GM12878 (cell line): ENCODE measurements at regions not wholly inside any gene's neighbourhood (a gene's known extent, or its start where the extent isn't known, plus 50 kb on each side); places are given as distances from the start of the nearest gene placed in this dataset.

Source experiments
- ATAC-seq: fragments of 200-7000 bp; cut with Tn5 transposase; 3 replicates; pipeline ENCODE4 v1.9.1; 2020; ENCODE audit warnings: mild to moderate bottlenecking, moderate library complexity
- BruUV-seq: library from RNA; stranded (reverse); fragments of 400-500 nt; replicated peaks from 2 replicates; lab custom pipeline; 2021; lab: Mats Ljungman, UMichigan
- CTCF ChIA-PET: fragments of 300-600 bp; sonication (Branson Sonifier 250); formaldehyde crosslinking; extraction: SDS; loops from one replicate; lab custom pipeline; 2021; ENCODE audit warnings: inconsistent platforms; lab: Yijun Ruan, JAX
- POLR2A ChIA-PET: fragments of 350-600 bp; formaldehyde crosslinking; extraction: SDS; loops from one replicate; lab custom pipeline; 2021; ENCODE audit warnings: inconsistent platforms; lab: Charles Lee
- RAD21 ChIA-PET: fragments of 300-600 bp; sonication (Branson Sonifier 250); formaldehyde crosslinking; loops from one replicate; lab custom pipeline; 2023; ENCODE audit warnings: antibody characterized with exemption; ENCODE audit not compliant: unreplicated experiment; lab: Charles Lee
- SMC1A ChIA-PET: fragments of 300-600 bp; sonication (Branson Sonifier 250); formaldehyde crosslinking; loops from one replicate; lab custom pipeline; 2023; ENCODE audit not compliant: unreplicated experiment, uncharacterized antibody; lab: Charles Lee
- DNase-seq: peaks from one replicate; pipeline ENCODE4 v3.0.0-alpha.2; 2011; ENCODE audit warnings: low read depth, low spot score
- FAIRE-seq: peaks from 3 replicates; lab custom pipeline; 2011; peaks lifted over from hg19 to GRCh38; lab: Jason Lieb, UNC
- H2AFZ ChIP-seq: 2 replicates; pipeline ENCODE4 v1.6.0; 2011; ENCODE audit warnings: low read depth, low read length, control low read depth; ENCODE audit not compliant: control insufficient read depth
- H3K27ac ChIP-seq: 2 replicates; pipeline ENCODE4 v1.5.1; 2011; ENCODE audit warnings: control low read depth; ENCODE audit not compliant: control insufficient read depth, insufficient read depth
- H3K27me3 ChIP-seq, 2 experiments: replicated peaks in 1 of 2; 2 replicates each; pipeline versions ENCODE4 v1.6.0 to v1.6.1; 2011; ENCODE audit warnings: low read length in 1 of 2; ENCODE audit not compliant: control insufficient read depth in 2 of 2, insufficient read depth in 2 of 2
- H3K36me3 ChIP-seq, 2 experiments: 2 replicates each; pipeline ENCODE4 v1.5.1; 2011; ENCODE audit warnings: low read length in 1 of 2; ENCODE audit not compliant: control insufficient read depth in 2 of 2, insufficient read depth in 2 of 2
- H3K4me1 ChIP-seq: 2 replicates; pipeline ENCODE4 v1.6.1; 2011; ENCODE audit warnings: mild to moderate bottlenecking, low read length, moderate library complexity, mixed read lengths; ENCODE audit not compliant: control insufficient read depth, insufficient read depth
- H3K4me2 ChIP-seq: 2 replicates; pipeline ENCODE4 v1.6.0; 2011; ENCODE audit warnings: control low read depth; ENCODE audit not compliant: control insufficient read depth, insufficient read depth
- H3K4me3 ChIP-seq: fragments of 200-600 bp; sonication (generic); 2 replicates; pipeline ENCODE4 v1.5.1; 2016
- H3K79me2 ChIP-seq: 2 replicates; pipeline ENCODE4 v1.6.0; 2011; ENCODE audit warnings: low read length; ENCODE audit not compliant: control insufficient read depth, insufficient read depth
- H3K9ac ChIP-seq: 2 replicates; pipeline ENCODE4 v1.8.0; 2011; ENCODE audit warnings: low read length, control low read depth, mixed read lengths; ENCODE audit not compliant: control insufficient read depth, insufficient read depth
- H3K9me3 ChIP-seq: replicated peaks from 3 replicates; pipeline ENCODE4 v1.5.1; 2011; ENCODE audit warnings: mild to moderate bottlenecking, low read length; ENCODE audit not compliant: control insufficient read depth, insufficient read depth
- H4K20me1 ChIP-seq: 2 replicates; pipeline ENCODE4 v1.6.0; 2011; ENCODE audit not compliant: control insufficient read depth, insufficient read depth
- MEF2B ChIP-seq: fragments of 450-650 bp; IDR thresholded peaks from 2 replicates; pipeline ENCODE4 v1.6.1; 2018; ENCODE audit warnings: mild to moderate bottlenecking, moderate library complexity; ENCODE audit not compliant: partially characterized antibody, poor library complexity, severe bottlenecking
- PAX5 ChIP-seq: IDR thresholded peaks from 2 replicates; pipeline ENCODE4 v1.6.1; 2011; ENCODE audit warnings: low read depth, low read length, borderline replicate concordance
- PAX8 ChIP-seq: fragments of 450-650 bp; IDR thresholded peaks from 2 replicates; pipeline ENCODE4 v1.6.1; 2017; ENCODE audit warnings: mild to moderate bottlenecking, moderate library complexity
- SIN3A ChIP-seq: IDR thresholded peaks from 2 replicates; pipeline ENCODE4 v1.6.1; 2012; ENCODE audit warnings: low read depth, low read length, improper control_type of control experiment
- ZBTB4 ChIP-seq: fragments of 450-650 bp; formaldehyde crosslinking; IDR thresholded peaks from 2 replicates; pipeline ENCODE4 v1.4.0; 2022; ENCODE audit warnings: mild to moderate bottlenecking, moderate library complexity
- ZNF687 ChIP-seq: fragments of 450-650 bp; IDR thresholded peaks from 2 replicates; pipeline ENCODE4 v1.6.1; 2017; ENCODE audit warnings: mild to moderate bottlenecking, moderate library complexity
- WGBS: methylation state at CpG from one replicate; pipeline ENCODE4 v1.1.6; 2016; ENCODE audit warnings: low lambda C conversion rate; ENCODE audit not compliant: insufficient replicate concordance, insufficient coverage; ENCODE audit errors: missing lambda C conversion rate; 5-methylcytosine and 5-hydroxymethylcytosine counted together
- in situ Hi-C: fragments of 300-500 bp; cut with MboI; formaldehyde crosslinking; loops from 9 replicates; pipeline ENCODE4 v1.14.3; 2018; ENCODE audit warnings: mixed read lengths
- intact Hi-C: fragments of 100-400 bp; cut with micrococcal nuclease; formaldehyde crosslinking; loops from one replicate; pipeline ENCODE4 v1.14.2; 2022; ENCODE audit not compliant: unreplicated experiment
- TF ChIP-seq, protein P1 (sequence below): fragments of 450-650 bp; formaldehyde crosslinking; IDR thresholded peaks from 2 replicates; pipeline ENCODE4 v1.5.0; 2022; ENCODE audit warnings: mild to moderate bottlenecking, missing genetic modification characterization

GRCh38 chr22:49307870-49308269 lies 519.8 kb downstream of the BRD1 start:
- FAIRE-seq, result no peak
- H3K4me3 ChIP-seq, result no peak overlapping the region
- POLR2A ChIA-PET, result no interaction called here
- DNase-seq, result no peak
- no peaks in the 10 kb centered on the region for H3K36me3 ChIP-seq
- H3K27me3 ChIP-seq, result no peaks in the 10 kb centered on the region
- CTCF ChIA-PET, result no interaction called here
- no peak overlapping the region for H2AFZ ChIP-seq
- no peaks in the 10 kb centered on the region for H3K4me1 ChIP-seq
- H4K20me1 ChIP-seq, result no peaks in the 10 kb centered on the region
- TF ChIP-seq, protein P1, sequence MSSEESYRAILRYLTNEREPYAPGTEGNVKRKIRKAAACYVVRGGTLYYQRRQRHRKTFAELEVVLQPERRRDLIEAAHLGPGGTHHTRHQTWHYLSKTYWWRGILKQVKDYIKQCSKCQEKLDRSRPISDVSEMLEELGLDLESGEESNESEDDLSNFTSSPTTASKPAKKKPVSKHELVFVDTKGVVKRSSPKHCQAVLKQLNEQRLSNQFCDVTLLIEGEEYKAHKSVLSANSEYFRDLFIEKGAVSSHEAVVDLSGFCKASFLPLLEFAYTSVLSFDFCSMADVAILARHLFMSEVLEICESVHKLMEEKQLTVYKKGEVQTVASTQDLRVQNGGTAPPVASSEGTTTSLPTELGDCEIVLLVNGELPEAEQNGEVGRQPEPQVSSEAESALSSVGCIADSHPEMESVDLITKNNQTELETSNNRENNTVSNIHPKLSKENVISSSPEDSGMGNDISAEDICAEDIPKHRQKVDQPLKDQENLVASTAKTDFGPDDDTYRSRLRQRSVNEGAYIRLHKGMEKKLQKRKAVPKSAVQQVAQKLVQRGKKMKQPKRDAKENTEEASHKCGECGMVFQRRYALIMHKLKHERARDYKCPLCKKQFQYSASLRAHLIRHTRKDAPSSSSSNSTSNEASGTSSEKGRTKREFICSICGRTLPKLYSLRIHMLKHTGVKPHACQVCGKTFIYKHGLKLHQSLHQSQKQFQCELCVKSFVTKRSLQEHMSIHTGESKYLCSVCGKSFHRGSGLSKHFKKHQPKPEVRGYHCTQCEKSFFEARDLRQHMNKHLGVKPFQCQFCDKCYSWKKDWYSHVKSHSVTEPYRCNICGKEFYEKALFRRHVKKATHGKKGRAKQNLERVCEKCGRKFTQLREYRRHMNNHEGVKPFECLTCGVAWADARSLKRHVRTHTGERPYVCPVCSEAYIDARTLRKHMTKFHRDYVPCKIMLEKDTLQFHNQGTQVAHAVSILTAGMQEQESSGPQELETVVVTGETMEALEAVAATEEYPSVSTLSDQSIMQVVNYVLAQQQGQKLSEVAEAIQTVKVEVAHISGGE, result no peak
- TF ChIP-seq ZNF687 (no peak), PAX8 (no peak), PAX5 (no peak), MEF2B (no peak), ZBTB4 (CRISPR knock-in tag) (no peak), SIN3A (no peak)
- no peak overlapping the region for H3K27ac ChIP-seq
- H3K9ac ChIP-seq, result no peak overlapping the region
- no peaks in the 10 kb centered on the region; the same call in 2 of the 3 replicates for H3K9me3 ChIP-seq
- no peak overlapping the region for H3K4me2 ChIP-seq
- ATAC-seq, result no peak
- in situ Hi-C loops, result no loop called here
- BruUV-seq, result no TSS peak
- no peaks in the 10 kb centered on the region for H3K79me2 ChIP-seq
- SMC1A ChIA-PET, result no interaction called here
- 51% methylated on average over 10 of the region's 16 CpGs for WGBS
- intact Hi-C loops, result no loop called here
- RAD21 ChIA-PET, result no interaction called here
